CD14-positive monocyte (primary cell): ENCODE measurements at regions not wholly inside any gene's neighbourhood (a gene's known extent, or its start where the extent isn't known, plus 50 kb on each side); places are given as distances from the start of the nearest gene placed in this dataset.

Experiments
- DNase-seq, 3 donors: peaks; one replicate each; pipeline ENCODE4 v3.0.0-alpha.2; 2011 to 2022
- H2AFZ ChIP-seq: 2 replicates; pipeline ENCODE4 v1.6.0; 2012; ENCODE audit warnings: mild to moderate bottlenecking, low read depth, low read length, inconsistent platforms; ENCODE audit not compliant: insufficient read depth, poor library complexity, severe bottlenecking
- H3K27ac ChIP-seq, 2 donors: 1 replicate in 1 of 2; 2 replicates in 1 of 2; pipeline ENCODE4 v1.5.1; 2012 to 2013; ENCODE audit warnings: low read length in 2 of 2, control low read depth in 1 of 2, inconsistent platforms in 1 of 2, low read depth in 1 of 2, mild to moderate bottlenecking in 1 of 2
- H3K27me3 ChIP-seq, 2 donors: one replicate each; pipeline versions ENCODE4 v1.6.0 to v1.6.1; 2011 to 2013; ENCODE audit warnings: low read length in 2 of 2; ENCODE audit not compliant: control insufficient read depth in 2 of 2, insufficient read depth in 2 of 2
- H3K36me3 ChIP-seq, 2 donors: replicated peaks in 1 of 2; 1 replicate in 1 of 2; 2 replicates in 1 of 2; pipeline versions ENCODE4 v1.5.1 to v1.6.1; 2012 to 2013; ENCODE audit warnings: low read length in 2 of 2, control low read depth in 1 of 2, inconsistent platforms in 1 of 2, mild to moderate bottlenecking in 1 of 2; ENCODE audit not compliant: insufficient read depth in 2 of 2, control insufficient read depth in 1 of 2
- H3K4me1 ChIP-seq, 2 donors: 1 replicate in 1 of 2; 2 replicates in 1 of 2; pipeline versions ENCODE4 v1.5.1 to v1.6.1; 2012 to 2013; ENCODE audit warnings: low read length in 2 of 2, control low read depth in 1 of 2, inconsistent platforms in 1 of 2, mild to moderate bottlenecking in 1 of 2, moderate library complexity in 1 of 2; ENCODE audit not compliant: insufficient read depth in 2 of 2, control insufficient read depth in 1 of 2
- H3K4me2 ChIP-seq: replicated peaks from 2 replicates; pipeline ENCODE3; 2012; ENCODE audit warnings: low read length, moderate library complexity, mild to moderate bottlenecking; ENCODE audit not compliant: poor library complexity, severe bottlenecking; ENCODE audit errors: extremely low read depth
- H3K4me3 ChIP-seq, 3 experiments: fragments of 200-600 bp in 1 of 3; sonication (generic) in 1 of 3; replicated peaks in 1 of 3; 1 replicate in 2 of 3; 2 replicates in 1 of 3; pipeline ENCODE4 v1.5.1; 2011 to 2013; ENCODE audit warnings: low read length in 3 of 3, mild to moderate bottlenecking in 3 of 3, control low read depth in 2 of 3, low read depth in 2 of 3, inconsistent platforms in 1 of 3, moderate library complexity in 1 of 3
- H3K79me2 ChIP-seq: 2 replicates; pipeline ENCODE4 v1.6.0; 2012; ENCODE audit warnings: mild to moderate bottlenecking, control low read depth, inconsistent platforms, low read length, moderate library complexity; ENCODE audit not compliant: insufficient read depth
- H3K9ac ChIP-seq: 2 replicates; pipeline ENCODE4 v1.6.0; 2017; ENCODE audit warnings: low read length, mild to moderate bottlenecking; ENCODE audit not compliant: insufficient read depth, poor library complexity, severe bottlenecking
- H3K9me3 ChIP-seq, 2 donors: replicated peaks in 1 of 2; 1 replicate in 1 of 2; 2 replicates in 1 of 2; pipeline versions ENCODE4 v1.5.1 to v1.6.1; 2012 to 2013; ENCODE audit warnings: low read length in 2 of 2, control low read depth in 1 of 2; ENCODE audit not compliant: control insufficient read depth in 1 of 2, insufficient read depth in 1 of 2
- H4K20me1 ChIP-seq: 2 replicates; pipeline ENCODE4 v1.6.0; 2012; ENCODE audit warnings: mild to moderate bottlenecking, low read length, control low read depth, moderate library complexity; ENCODE audit not compliant: insufficient read depth
- H3K27ac Mint-ChIP-seq, 7 donors: one replicate each; pipeline ENCODE4 v1.8.0; 2020; ENCODE audit warnings: mild to moderate bottlenecking in 7 of 7, mixed read lengths in 7 of 7, moderate library complexity in 6 of 7, inconsistent platforms in 2 of 7
- H3K27me3 Mint-ChIP-seq, 3 donors: one replicate each; pipeline ENCODE4 v1.8.0; 2021 to 2022; ENCODE audit warnings: low read depth in 3 of 3, mild to moderate bottlenecking in 3 of 3, mixed read lengths in 3 of 3, moderate library complexity in 3 of 3, inconsistent platforms in 1 of 3
- H3K36me3 Mint-ChIP-seq, 2 donors: one replicate each; pipeline ENCODE4 v1.8.0; 2020; ENCODE audit warnings: mixed read lengths in 2 of 2, inconsistent platforms in 1 of 2, mild to moderate bottlenecking in 1 of 2
- H3K4me1 Mint-ChIP-seq: one replicate; pipeline ENCODE4 v1.8.0; 2020; ENCODE audit warnings: mild to moderate bottlenecking, mixed read lengths
- H3K4me3 Mint-ChIP-seq, 2 donors: one replicate each; pipeline ENCODE4 v1.8.0; 2020; ENCODE audit warnings: mild to moderate bottlenecking in 2 of 2, mixed read lengths in 2 of 2, moderate library complexity in 1 of 2
- H3K9me3 Mint-ChIP-seq, 7 donors: one replicate each; pipeline ENCODE4 v1.8.0; 2020 to 2022; ENCODE audit warnings: mixed read lengths in 7 of 7, mild to moderate bottlenecking in 6 of 7, moderate library complexity in 6 of 7, inconsistent platforms in 2 of 7
- CTCF ChIP-seq: fragments of 200-600 bp; IDR thresholded peaks from one replicate; pipeline ENCODE4 v1.8.0; 2022; ENCODE audit warnings: antibody characterized with exemption, mild to moderate bottlenecking
- whole genome bisulfite sequencing: methylation state at CpG from one replicate; pipeline ENCODE4 v1.1.5; 2013; ENCODE audit warnings: missing lambda C conversion rate; ENCODE audit not compliant: insufficient coverage; 5-methylcytosine and 5-hydroxymethylcytosine counted together
- intact Hi-C, 2 donors: fragments of 100-400 bp; cut with micrococcal nuclease; formaldehyde crosslinking; loops; one replicate each; pipeline versions ENCODE4 v1.15.0 to v1.15.1; 2023

- no peak overlapping the region for H3K4me3 Mint-ChIP-seq
- 90% methylated on average over 1 of the region's 2 CpGs for WGBS
- Histone ChIP-seq H3K27me3 (no peaks in the 10 kb centered on the region), H3K9ac (no peak overlapping the region), H3K36me3 (no peaks in the 10 kb centered on the region), H4K20me1 (no peaks in the 10 kb centered on the region), H3K4me2 (no peak overlapping the region), H3K4me1 (no peaks in the 10 kb centered on the region), H3K9me3 (no peaks in the 10 kb centered on the region), H3K79me2 (no peaks in the 10 kb centered on the region), H2AFZ (no peak overlapping the region), H3K27ac (no peak overlapping the region), H3K4me3 (no peak overlapping the region)
- no peak for DNase-seq
- no peaks in the 10 kb centered on the region for H3K4me1 Mint-ChIP-seq
- no peak for TF ChIP-seq CTCF
- H3K27ac Mint-ChIP-seq = no peak overlapping the region
- H3K9me3 Mint-ChIP-seq = peaks cover 0 to 13% (median 4%) of the 10 kb centered on the region in 7 donors
- intact Hi-C loops = no loop called here
- H3K36me3 Mint-ChIP-seq = no peaks in the 10 kb centered on the region
- peaks cover 0 to 2% (median 0%) of the 10 kb centered on the region in 3 donors for H3K27me3 Mint-ChIP-seq
Measured at GRCh38 chr6:22436134-22436533, 133.2 kb upstream of the HDGFL1 start.

DNA sequence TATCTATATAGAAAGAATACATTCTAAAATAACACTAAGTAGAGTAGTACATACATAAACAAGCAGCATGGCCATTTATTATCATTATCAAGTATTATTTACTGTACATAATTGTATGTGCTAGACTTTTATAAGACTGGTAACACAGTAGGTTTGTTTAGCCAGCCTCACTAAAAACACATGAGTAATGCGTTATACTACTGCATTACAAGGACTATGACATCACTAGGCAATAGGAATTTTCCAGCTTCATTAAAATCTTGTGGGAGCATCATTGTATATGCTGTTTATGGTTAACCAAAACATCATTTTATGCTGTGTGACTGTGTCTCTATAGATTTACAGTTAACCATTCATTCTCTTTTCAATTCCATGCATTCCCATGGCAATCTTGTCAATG, 131.7 kb upstream of the HDGFL1 start:
- no CpG with 5 or more reads among the region's 1 CpG for WGBS
- no peak overlapping the region for H3K4me2 ChIP-seq
- H3K27ac ChIP-seq = no peak overlapping the region
- no peak overlapping the region for H3K9ac ChIP-seq
- no peaks in the 10 kb centered on the region for H3K36me3 ChIP-seq
- TF ChIP-seq CTCF = no peak
- H3K4me3 Mint-ChIP-seq = no peak overlapping the region
- H3K36me3 Mint-ChIP-seq = no peaks in the 10 kb centered on the region
- no peak overlapping the region for H3K27ac Mint-ChIP-seq
- H3K27me3 Mint-ChIP-seq = peaks cover 0 to 2% (median 0%) of the 10 kb centered on the region in 3 donors
- H3K27me3 ChIP-seq = no peaks in the 10 kb centered on the region
- no peaks in the 10 kb centered on the region for H3K4me1 ChIP-seq
- no peaks in the 10 kb centered on the region for H3K4me1 Mint-ChIP-seq
- H3K79me2 ChIP-seq = no peaks in the 10 kb centered on the region
- intact Hi-C loops = no loop called here
- H3K9me3 Mint-ChIP-seq = peaks cover 0 to 13% (median 5%) of the 10 kb centered on the region in 7 donors
- H3K4me3 ChIP-seq = no peak overlapping the region
- H2AFZ ChIP-seq = no peak overlapping the region
- no peaks in the 10 kb centered on the region for H4K20me1 ChIP-seq
- H3K9me3 ChIP-seq = no peaks in the 10 kb centered on the region
- no peak for DNase-seq
